Mesodermal cell (in vitro differentiated cells): ENCODE measurements at regions not wholly inside any gene's neighbourhood (a gene's known extent, or its start where the extent isn't known, plus 50 kb on each side); places are given as distances from the start of the nearest gene placed in this dataset.
"Not testable (repeated sequence)": the region's sequence is repeated elsewhere in the genome, so short reads cannot be mapped to it uniquely, and the experiment has no call there.

Experiments
- H3K27ac ChIP-seq: 2 replicates; pipeline ENCODE4 v1.7.0; 2013; ENCODE audit warnings: mild to moderate bottlenecking, low read depth, low read length, moderate library complexity; ENCODE audit not compliant: severe bottlenecking
- H3K36me3 ChIP-seq: 2 replicates; pipeline ENCODE4 v1.7.1; 2013; ENCODE audit warnings: mild to moderate bottlenecking, low read length, moderate library complexity; ENCODE audit not compliant: control insufficient read depth, insufficient read depth
- H3K4me1 ChIP-seq: one replicate; pipeline ENCODE4 v1.7.1; 2013; ENCODE audit warnings: mild to moderate bottlenecking, low read length; ENCODE audit not compliant: insufficient read depth, control insufficient read depth, poor library complexity, severe bottlenecking
- H3K4me3 ChIP-seq: 2 replicates; pipeline ENCODE4 v1.7.0; 2013; ENCODE audit warnings: low read length, control low read depth, mild to moderate bottlenecking; ENCODE audit not compliant: insufficient read depth, poor library complexity, severe bottlenecking; ENCODE audit errors: extremely low read depth
- H3K9me3 ChIP-seq: 2 replicates; pipeline ENCODE4 v1.7.1; 2013; ENCODE audit warnings: mild to moderate bottlenecking, low read length, moderate library complexity; ENCODE audit not compliant: control insufficient read depth
- WGBS, 2 experiments: methylation state at CpG; one replicate each; pipeline ENCODE4 v1.1.5; 2013; ENCODE audit warnings: missing lambda C conversion rate in 2 of 2; ENCODE audit not compliant: insufficient coverage in 2 of 2; 5-methylcytosine and 5-hydroxymethylcytosine counted together

DNA sequence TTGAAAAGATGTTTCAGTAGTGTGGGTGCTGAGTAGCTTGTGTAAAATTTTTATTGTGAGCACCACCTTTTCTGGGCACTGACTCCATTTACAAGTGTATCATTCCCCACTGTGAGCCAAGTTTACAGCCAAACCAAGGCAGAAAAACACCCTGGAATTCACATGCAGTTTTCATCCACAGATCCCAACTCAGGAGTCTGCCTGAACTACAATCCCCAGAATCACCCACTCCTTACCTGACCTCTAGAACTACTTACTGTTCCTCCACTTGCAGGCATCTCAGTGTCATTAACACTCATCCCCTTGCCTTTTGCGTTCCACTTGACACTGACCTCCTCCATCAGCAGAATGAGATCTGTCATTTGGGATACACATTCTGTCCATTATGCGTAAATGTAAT, 2042.6 kb upstream of the CDH6 start:
- Histone ChIP-seq H3K27ac (no peak overlapping the region), H3K4me1 (no peaks in the 10 kb centered on the region), H3K9me3 (no peaks in the 10 kb centered on the region), H3K36me3 (no peaks in the 10 kb centered on the region), H3K4me3 (no peak overlapping the region)
- WGBS, 2 experiments: 60 to 75% methylated on average over 1 to 2 of the region's 2 CpGs

DNA sequence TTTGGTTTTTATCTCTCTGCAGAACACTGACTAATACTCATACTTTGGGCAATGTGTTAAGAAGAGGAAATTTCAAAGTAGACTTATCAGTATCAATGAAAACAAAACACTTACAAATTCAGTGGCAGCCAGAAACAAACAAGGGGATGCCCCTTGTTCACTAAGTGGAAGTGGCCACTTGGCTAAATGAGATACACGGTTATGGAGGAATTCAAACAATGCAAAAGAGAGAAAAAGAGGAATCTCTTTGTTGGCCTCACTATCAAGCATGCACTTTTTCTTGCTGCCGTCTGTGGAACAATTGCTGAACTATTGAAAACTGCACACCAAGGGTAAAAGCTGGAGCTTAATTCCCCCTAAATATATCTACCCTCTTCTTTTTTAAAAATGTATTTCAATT, 2044.9 kb upstream of the CDH6 start:
- Histone ChIP-seq H3K27ac (no peak overlapping the region), H3K4me3 (no peak overlapping the region), H3K4me1 (no peaks in the 10 kb centered on the region), H3K36me3 (no peaks in the 10 kb centered on the region), H3K9me3 (no peaks in the 10 kb centered on the region)
- WGBS, 2 experiments: 50 to 58% methylated on average over 1 to 2 of the region's 2 CpGs

DNA sequence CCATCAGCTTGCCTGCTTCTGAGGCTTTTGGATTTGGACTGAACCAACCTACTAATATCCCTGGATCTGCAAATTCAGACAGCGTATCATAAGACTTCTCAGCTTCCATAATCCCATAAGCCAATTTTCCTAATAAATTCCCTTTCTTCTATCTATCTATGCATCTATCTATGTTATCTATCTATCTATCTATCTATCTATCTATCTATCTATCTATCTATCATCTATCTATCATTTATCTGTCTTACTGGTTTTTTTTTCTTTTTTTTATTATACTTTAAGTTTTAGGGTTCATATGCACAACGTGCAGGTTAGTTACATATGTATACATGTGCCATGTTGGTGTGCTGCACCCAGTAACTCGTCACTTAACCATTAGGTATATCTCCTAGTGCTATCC, 2045.4 kb upstream of the CDH6 start:
- WGBS, 2 experiments: 92 to 93% methylated on average over 1 of the region's 3 CpGs
- H3K36me3 ChIP-seq: no peaks in the 10 kb centered on the region
- H3K9me3 ChIP-seq: no peaks in the 10 kb centered on the region
- no peak overlapping the region for H3K4me3 ChIP-seq
- H3K27ac ChIP-seq: no peak overlapping the region
- H3K4me1 ChIP-seq: no peaks in the 10 kb centered on the region

DNA sequence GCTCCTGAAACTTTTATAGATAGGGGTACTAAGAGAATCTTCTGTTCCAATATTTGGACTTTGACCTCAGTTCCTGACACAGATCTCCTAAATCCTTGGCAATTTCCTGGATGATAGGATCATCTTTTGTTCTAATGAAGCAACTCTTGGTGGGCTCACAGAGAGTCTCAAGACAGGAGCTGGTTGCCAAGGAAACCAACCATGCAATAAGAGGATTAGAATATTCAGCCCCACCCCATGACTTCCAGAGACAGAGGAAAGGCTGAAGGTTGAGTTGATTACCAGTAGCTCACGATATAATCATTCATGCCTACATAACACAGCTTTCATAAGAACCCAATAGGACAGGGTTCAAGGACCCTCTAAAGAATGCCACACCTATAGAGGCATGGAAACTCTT, 2050.2 kb upstream of the CDH6 start:
- no CpG with 5 or more reads among the region's 1 CpG for WGBS, 2 experiments

DNA sequence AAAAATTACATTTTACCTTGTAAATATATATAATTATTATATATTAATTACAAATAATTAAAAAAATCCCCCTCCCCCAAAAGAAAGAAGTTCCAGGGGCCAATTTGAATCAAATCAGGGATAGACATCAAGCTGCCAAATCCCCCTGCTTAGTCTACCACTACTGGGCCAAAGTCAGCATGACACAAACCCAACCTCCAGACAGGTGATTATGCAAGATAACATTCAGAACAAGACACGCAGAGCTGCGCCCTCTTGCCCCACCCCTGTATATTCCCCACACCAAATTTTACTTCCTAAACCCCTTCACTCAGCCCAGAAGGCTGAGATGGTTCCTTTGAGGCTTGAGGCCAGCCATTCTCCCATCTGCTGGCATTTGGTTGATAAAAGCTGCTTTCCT, 2059.1 kb upstream of the CDH6 start:
- H3K4me3 ChIP-seq: no peak overlapping the region
- no peaks in the 10 kb centered on the region for H3K36me3 ChIP-seq
- 93% methylated on average over 2 of the region's 2 CpGs; no CpG with 5 or more reads in 1 of the 2 experiments for WGBS, 2 experiments
- H3K4me1 ChIP-seq: no peaks in the 10 kb centered on the region
- H3K9me3 ChIP-seq: no peaks in the 10 kb centered on the region
- no peak overlapping the region for H3K27ac ChIP-seq

More for the DNA sequence above, 2050.2 kb upstream of the CDH6 start:
- Histone ChIP-seq H3K27ac (no peak overlapping the region), H3K36me3 (no peaks in the 10 kb centered on the region), H3K4me1 (no peaks in the 10 kb centered on the region), H3K4me3 (no peak overlapping the region), H3K9me3 (no peaks in the 10 kb centered on the region)

DNA sequence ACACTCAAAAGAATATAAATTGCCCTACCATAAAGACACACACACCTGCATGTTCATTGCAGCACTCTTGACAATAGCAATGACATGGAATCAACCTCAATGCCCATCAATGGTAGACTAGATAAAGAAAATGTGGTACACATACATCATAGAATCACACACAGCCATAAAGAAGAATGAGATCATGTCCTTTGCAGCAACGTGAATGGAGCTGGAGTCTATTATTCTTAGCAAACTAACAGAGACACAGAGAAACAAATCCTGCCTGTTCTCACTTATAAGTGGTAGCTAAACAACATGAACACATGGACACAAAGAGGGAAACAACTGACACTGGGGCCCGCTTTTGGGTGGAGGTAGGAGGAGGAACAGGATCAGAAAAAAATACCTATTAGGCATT, 2062.2 kb upstream of the CDH6 start:
- no peak overlapping the region for H3K27ac ChIP-seq
- no peaks in the 10 kb centered on the region for H3K4me1 ChIP-seq
- no peaks in the 10 kb centered on the region for H3K9me3 ChIP-seq
- WGBS, 2 experiments: no CpG with 5 or more reads among the region's 2 CpGs
- H3K36me3 ChIP-seq: no peaks in the 10 kb centered on the region
- no peak overlapping the region for H3K4me3 ChIP-seq

DNA sequence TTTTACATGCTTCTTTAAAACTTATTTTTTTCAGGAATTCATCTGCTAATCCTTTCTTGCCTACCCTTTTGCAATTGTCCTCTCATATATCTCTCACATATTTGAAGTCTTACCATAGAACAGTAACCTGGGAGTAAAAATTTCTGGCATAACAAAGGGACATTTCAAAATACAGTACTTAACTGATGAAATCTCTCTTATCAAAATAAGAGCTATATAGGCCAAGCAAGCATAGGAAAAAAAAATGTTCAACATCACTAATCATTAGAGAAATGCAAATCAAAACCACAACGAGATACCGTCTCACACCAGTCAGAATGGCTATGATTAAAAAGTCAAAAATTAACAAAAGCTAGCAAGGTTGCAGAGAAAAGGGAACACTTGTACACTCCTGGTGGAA, 2062.7 kb upstream of the CDH6 start:
- Histone ChIP-seq H3K4me1 (no peaks in the 10 kb centered on the region), H3K27ac (no peak overlapping the region), H3K36me3 (no peaks in the 10 kb centered on the region), H3K4me3 (no peak overlapping the region), H3K9me3 (no peaks in the 10 kb centered on the region)
- WGBS, 2 experiments: 87% methylated on average over 2 of the region's 2 CpGs; no CpG with 5 or more reads in 1 of the 2 experiments

DNA sequence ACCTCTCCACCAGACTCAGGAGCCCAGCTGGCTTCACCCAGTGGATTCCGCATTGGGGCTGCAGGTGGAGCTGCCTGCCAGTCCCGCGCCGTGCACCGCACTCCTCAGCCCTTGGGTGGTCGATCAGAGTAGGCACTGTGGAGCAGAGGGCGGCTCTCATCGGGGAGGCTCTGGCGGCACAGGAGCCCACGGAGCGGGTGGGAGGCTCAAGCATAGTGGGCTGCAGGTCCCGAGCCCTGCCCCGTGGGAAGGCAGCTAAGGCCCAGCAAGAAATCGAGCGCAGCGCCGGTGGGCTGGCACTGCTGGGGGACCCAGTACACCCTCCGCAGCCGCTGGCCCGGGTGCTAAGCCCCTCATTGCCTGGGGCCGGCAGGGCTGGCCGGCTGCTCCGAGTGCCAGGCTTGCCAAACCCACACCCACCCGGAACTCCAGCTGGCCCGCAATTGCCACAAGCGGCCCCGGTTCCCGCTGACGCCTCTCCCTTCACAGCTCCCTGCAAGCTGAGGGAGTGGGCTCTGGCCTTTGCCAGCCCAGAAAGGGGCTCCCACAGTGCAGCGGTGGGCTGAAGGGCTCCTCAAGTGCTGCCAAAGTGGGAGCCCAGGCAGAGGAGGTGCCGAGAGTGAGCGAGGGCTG, 2065.8 kb upstream of the CDH6 start:
- H3K27ac ChIP-seq, H3K9me3 ChIP-seq, H3K4me1 ChIP-seq, H3K4me3 ChIP-seq, H3K36me3 ChIP-seq: not testable (repeated sequence)
- WGBS, 2 experiments: 94 to 96% methylated on average over 6 to 20 of the region's 32 CpGs

DNA sequence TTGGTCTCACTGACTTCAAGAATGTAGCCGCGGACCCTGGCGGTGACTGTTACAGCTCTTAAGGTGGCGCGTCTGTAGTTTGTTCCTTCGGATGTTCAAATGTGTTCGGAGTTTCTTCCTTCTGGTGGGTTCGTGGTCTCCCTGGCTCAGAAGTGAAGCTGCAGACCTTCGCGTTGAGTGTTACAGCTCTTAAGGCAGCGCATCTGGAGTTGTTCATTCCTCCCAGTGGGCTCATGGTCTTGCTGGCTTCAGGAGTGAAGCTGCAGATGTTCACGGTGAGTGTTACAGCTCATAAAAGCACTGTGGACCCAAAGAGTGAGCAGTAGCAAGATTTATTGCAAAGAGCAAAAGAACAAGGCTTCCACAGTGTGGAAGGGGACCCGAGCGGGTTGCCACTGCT, 2067.0 kb upstream of the CDH6 start:
- 88 to 96% methylated on average over 11 to 12 of the region's 14 CpGs for WGBS, 2 experiments
- not testable (repeated sequence) for H3K27ac ChIP-seq, H3K9me3 ChIP-seq, H3K4me3 ChIP-seq, H3K36me3 ChIP-seq, H3K4me1 ChIP-seq

DNA sequence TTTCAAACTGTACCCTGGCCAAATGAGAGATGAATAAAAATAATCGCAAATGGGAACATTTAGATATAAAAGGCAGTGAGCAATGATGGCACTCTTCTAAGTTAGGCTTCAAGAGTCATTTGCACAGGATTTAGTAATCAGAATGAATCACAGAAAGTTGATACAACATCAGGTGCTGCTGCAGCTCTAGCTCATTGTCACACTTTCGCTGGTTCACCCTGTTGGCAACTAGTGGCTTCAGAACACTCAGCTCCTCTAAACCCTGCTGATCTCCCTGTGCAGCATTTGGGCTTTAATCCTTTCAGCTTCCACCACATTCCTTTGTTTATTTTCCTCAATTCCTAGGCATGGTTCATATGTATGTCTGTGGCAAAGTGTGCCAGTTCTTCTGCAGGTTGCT, 2071.2 kb upstream of the CDH6 start:
- Histone ChIP-seq H3K36me3 (no peaks in the 10 kb centered on the region), H3K27ac (no peak overlapping the region), H3K9me3 (no peaks in the 10 kb centered on the region), H3K4me3 (no peak overlapping the region), H3K4me1 (no peaks in the 10 kb centered on the region)
- WGBS, 2 experiments: 71 to 100% methylated on average over 1 to 2 of the region's 2 CpGs

DNA sequence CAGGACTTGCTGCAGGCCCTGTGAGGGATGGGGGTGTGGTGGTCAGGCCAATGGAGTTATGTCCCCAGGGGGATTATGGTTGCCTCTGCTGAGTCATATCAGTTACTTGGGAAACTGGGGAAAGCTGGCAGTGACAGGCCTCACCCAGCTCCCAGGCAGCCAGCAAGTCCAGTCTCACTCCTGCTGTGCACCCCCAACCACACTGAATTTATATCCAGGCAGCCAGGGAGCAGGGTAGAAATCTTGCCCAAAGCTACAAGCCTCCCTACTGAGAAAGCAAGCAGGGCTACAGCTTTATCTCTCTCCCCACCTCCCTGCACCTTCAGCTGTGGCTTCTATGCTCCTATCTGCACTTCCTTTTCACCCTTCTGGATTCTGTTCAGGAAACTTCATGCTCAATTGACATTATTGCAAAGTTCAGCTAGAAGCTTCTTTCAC, 2076.0 kb upstream of the CDH9 start:
- Histone ChIP-seq H3K4me3 (no peak overlapping the region), H3K36me3 (no peaks in the 10 kb centered on the region), H3K27ac (no peak overlapping the region), H3K4me1 (peaks cover 8% of the 10 kb centered on the region), H3K9me3 (no peaks in the 10 kb centered on the region)
